ENCODE measurements at regions not wholly inside any gene's neighbourhood (a gene's known extent, or its start where the extent isn't known, plus 50 kb on each side); places are given as distances from the start of the nearest gene placed in this dataset.
"Not testable (repeated sequence)": the region's sequence is repeated elsewhere in the genome, so short reads cannot be mapped to it uniquely, and the experiment has no call there.

DNA sequence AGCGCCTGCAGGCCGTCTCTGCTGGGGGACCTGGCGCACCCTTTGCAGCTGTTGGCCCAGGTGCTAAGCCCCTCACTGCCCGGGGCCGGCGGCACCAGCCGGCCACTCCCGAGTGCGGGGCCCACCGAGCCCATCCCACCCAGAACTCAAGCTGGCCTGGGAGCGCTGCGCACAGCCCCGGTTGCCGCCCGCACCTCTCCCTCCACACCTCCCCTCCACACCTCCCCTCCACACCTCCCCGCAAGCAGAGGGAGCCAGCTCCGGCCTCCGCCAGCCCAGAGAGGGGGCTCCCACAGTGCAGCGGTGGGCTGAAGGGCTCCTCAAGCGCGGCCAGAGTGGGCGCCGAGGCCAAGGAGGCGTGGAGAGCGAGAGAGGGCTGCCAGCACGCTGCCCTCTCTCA lies 177.8 kb upstream of the KAZN start:
- no peak for DNase-seq

DNA sequence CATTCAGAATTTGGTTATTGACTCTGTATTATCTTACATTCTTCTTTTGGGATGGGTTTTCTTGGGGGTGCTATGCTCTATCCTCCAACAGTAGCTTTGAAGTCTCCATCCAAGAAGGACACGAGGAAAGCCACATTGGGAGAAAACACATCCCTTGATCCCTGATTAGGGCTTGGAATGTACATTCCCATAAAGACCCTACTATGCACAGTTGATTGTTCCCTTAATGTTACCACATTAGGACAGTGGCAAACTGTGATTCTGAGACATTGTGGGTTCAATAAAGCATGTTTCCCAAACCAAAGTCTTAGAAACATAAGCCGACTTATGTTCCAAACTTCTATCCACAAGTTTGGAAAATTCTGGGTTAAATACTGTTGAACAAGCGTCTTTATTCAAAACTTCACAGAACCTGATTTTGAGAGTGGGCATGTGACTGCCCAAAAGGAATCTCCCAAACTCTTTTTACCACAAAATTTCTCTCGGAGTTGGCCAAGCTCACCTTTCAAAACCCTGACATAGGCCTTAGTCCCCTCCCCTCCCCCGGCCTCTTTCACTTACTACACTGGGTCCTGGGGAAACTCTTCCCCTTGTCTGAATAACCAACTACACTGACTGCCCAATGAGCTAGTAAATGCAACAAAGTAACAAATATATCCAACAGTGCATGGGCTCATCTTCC lies 177.0 kb upstream of the KAZN start:
- no peak for DNase-seq

DNA sequence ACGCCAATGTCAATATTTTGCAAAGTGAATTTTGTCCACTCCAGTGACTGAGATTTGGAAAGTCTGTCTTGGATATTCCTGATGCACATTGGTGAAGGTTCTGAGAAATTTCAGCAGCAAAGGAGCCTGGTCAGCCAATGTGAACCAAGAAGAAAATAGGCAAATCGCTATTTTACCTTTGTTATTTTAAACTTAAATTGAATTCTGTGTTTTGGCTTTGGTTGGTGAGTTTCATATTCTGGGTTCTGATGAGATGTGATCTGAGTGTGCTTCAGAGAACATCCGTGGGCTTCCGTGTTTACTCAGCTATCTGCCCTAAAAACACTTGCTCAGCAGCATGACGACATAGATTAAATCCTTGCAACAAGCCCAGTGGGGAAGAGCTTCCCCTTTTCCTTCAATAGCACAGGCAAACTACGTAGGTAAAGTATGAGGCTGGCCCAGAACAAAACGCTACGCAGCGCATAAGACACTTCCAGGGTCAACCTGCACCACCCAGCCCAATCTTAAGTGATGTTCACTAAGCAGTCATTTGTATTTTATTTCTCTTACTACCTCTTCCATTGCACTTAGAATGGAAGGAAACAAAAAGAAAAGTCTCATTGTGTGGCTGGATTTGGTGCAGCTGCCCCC lies 176.4 kb upstream of the KAZN start:
- no peak for DNase-seq

DNA sequence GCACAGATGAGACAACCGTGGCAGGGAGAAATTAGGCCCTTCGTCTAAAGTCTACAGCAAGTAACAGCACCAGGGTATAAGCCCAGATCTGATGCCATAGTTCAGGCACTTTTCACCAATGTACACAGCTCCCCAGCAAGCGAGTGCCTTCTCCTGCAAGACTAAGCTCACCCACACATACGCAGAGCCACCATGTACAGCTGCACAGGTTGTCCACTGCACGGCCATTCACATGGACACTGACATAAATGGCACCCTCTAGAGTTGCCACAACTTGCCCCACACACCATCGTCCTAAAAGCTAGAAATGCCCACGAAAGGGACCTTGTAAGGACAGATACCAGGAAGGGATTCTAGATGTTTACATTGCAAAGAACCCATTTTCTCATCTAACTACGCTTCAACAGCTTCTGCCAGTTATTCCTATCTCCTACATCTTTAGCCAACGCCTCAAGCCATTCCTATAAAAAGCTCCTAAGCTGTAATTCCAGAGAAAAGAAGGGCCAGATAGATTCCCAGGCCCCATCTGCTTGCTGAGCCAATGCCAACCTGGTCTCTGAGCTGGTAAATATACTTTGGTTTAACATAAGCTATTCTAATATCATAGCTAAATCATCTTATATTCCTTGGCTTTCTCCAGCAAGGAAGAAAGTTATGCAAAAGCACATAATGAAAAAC lies 174.0 kb upstream of the KAZN start:
- DNase-seq = no peak

DNA sequence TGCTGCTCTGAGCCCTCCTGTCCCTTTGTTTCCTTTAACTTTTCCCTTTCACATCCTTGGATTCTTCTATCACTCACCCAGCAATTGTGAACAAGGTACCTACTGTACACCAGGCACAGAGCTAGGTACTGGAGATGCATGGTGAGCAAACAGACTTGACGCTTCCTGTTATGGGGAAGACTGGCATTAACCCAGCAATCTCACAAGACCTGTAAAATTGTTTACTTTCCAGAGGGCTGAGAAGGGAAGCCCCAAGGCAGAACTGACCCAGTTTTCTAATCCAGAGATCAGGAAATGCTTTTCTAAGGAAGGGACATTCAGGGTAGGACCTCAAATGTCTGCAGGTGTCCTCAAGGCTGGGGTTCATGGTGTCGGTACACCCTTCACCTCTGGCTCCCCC lies 171.6 kb upstream of the KAZN start:
- no peak for DNase-seq

DNA sequence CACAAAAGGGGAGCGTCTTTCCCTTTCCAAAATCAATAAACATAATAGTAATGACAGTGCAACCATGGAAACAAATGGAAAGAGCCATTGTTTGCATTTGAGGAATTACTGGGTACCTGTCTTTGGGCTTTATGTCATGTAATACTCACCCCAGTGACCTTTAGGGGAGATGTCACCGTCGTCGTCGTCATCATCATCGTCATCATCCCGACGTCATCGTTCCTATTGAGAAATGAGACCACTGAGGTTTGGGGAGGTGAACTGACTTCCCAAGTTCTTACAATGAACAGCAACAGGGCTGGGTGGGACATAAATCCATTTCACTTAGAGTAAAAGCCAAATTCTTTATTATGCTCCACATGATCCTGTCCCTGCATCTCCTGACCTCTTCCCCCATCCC lies 168.9 kb upstream of the KAZN start:
- no peak for DNase-seq

DNA sequence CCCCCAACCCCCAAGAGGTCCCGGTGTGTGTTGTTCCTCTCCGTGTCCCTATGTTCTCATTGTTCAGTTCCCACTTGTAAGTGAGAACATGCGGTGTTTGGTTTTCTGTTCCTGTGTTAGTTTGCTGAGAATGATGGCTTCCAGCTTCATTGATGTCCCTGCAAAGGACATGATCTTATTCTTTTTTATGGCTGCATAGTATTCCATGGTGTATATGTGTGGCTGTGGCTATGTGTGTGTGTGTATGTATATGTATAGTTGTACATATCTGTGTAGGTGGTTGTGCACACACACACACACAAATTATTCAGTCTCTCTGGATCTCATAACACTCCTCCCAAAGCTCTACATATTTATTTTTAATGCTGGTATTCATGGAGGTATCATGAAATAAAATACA lies 165.8 kb upstream of the KAZN start:
- DNase-seq = not testable (repeated sequence)

DNA sequence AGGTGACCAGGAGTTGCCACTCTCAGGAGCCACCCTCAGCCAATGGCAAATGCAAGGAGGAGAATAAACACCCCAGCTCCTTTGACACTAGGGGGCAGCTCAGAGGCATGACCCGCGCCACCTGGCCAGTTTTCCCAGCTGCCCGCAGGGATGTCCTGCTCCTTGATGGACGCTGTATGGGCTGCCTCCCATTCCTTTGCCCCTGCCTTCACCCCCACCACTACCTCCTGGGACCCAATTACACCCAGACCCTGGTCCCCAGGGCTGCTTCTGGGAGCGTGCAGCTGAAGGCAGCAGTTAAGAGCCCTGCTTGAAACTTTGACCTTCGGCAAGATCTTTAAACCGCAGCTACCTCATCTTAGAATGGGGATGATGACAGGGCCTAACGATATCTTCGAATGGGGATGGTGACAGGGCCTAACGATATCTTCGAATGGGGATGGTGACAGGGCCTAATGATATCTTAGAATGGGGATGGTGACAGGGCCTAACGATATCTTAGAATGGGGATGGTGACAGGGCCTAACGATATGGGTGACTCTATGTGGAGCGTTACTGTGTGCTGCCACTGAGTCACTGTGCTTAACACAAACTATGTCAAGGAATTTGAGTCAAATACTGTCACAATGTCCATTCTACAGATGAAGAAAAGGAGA lies 163.0 kb upstream of the KAZN start:
- no peak for DNase-seq

DNA sequence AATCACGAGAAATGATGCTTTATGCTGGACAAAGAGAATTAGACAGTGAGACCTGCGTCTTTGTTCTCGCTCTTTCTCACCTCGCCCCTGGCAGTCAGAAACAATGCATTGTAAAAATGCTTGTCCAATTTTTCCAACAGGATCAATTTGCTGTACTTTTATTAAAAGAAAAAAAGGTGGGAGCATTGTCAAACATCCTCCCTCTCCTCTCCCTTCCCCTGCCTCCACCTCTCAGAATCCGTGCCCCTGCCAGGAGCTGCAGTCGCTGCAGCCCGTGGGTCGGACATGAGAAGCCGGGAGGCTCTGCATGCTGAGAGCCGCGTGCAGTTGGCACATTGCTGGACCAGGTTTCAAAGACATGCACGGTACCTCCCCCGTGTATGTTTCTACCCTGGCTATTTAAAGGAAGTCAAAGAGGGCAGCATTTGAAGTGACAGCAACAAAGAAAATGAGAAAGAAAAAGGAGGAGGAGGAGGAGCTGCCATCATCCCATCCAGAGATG lies 161.0 kb upstream of the KAZN start:
- DNase-seq = no peak

DNA sequence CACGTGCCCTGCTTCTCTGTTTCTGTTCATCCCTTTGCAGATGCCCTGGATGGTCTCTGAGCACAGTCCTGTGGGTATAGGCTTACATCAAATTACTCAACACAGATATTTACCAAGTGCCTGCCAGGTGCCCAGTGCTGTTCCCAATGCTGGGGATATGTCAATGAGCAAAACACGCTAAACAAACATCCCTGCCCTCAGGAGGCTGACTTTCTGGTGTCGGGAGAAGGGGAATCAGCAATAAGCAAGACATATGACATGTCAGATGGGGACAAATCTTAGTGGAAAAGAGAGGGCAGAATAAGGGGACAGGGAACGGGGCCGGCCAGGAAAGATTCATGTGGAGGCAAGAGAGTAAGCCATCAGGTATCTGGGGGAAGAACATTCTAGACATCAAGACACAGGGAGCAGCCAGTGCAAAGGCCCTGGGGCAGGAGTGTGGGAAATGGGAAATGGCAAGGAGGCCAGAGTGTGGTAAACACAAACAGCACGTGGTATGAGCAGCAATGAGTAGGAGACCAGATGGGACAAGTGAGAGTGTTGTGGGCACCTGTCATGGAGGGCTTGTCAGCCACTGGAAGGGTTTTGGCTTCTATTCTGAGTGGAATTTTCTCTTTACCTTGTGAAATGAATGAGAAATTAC lies 160.2 kb upstream of the KAZN start:
- no peak for DNase-seq

DNA sequence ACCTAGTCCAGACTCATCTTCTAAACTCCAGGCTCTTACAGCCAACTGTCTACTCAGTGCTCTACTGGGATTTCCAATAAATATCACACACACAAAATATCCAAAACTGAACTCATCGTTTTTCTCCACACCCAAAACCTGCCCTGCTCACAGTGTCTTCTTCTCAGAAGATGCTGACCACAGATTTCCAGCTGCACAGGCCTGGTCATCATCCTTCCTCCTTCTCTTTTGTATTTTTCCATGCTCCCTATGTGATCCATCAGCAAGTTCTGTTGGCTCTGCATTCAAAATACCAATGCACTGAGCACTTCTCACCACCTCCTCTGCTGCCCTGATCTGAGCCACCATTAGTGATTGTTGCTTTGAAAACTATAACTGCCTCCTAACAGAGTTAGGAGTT lies 159.5 kb upstream of the KAZN start:
- DNase-seq = no peak

DNA sequence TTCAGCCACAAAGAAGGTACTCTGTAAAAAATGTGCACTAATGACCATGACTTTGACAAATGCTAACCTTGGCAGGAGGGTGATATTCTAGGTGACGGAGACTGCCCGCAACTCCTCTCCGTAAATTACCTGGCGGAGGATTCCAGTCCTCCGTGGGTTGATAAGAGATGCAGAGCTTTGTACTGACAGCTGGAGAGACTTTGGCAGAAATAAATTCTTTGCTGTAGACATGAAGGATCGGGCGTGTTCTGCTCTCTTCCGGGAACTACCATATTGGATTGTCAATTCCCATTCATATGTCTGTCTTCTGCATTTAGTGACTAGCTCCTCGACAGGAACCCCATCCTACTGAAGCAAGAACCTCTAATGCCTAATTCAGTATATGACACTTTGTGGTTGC lies 158.3 kb upstream of the KAZN start:
- DNase-seq = no peak

DNA sequence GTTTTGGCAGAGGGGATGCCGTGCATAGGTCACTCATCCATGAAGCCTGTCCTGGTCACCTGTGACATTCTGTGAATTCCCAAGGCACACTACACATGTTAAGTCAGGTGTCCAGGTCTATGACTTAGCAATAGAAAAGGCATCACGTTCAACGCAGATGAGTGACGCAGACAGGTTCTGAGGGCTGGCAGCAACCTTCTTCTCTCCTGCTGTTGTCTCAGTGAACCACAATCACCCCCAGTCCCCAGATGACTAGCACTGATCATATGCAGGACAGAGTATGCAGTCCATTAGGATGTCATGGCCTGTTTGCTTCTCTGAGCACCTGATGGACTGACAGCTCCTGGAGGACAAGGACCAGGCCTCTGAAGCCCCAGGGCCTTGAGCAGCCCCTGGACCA lies 157.8 kb upstream of the KAZN start:
- DNase-seq = no peak

DNA sequence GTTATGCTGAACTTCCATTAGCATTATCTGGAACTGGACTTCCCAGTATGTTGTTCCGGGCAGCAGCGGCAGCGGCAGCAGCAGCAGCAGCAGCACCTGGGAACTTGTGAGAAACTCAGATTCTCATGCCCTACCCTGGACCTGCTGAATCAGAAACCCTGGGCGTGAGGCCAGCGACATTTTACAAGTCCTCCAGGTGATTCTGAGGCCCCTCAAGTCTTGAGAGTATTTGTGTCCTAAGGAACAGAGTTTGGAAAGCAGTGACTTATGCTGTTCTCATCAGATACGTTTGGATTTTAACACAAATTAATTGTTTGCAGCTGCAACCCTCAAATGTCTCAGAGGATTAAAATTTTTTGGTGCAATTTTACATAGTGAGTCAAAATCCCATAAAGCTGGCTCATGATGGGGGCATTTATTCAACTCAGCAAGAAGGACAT lies 157.2 kb upstream of the KAZN start:
- DNase-seq = no peak

DNA sequence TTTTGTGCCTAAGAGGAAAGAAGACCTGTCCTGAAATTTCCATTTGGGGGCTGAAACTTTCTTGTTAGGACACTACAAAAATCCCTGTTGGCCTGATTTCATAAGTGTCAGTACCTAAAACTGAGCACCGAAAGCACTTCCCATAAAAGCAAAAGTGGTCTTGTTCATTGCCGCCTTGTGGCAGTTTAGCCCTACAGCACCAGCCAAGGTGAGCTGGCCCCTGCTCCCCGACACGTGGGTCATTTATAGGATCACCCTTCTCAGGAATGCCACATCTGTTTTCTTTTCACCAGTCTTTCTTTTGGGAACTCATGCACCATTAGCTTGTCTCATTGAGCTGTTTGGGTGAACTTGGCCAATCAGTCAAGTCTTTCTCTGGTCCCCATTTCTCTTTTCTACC lies 155.8 kb upstream of the KAZN start:
- no peak for DNase-seq

DNA sequence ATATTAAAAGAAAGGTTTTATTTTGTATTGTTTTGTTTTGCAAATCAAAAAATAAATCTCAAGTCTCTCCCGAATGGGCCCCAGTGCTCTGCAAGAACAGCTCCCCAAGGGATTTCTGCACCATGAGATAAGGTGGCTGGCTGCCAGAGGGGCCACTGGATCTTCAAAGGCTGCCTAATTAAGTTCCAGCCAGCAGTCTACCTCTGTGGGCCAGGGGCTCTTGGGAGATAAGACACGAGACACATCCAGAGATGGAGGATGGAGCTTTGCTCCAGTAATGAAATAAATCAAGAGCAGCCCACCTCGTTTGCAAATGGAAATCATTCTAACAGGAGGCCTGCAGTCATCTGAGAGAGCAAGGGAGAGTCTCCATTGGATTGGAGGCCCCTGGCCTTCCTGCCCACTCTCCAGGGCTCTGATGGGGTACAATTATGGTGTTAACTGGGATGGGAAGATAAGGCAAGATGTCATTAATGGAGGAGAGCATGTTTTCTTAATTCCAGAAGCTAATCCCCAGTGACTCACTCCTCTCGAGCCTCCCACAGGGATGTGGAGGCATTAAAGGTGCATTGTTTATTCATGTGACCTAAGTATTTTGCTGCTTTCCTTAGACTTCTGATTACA lies 155.2 kb upstream of the KAZN start:
- DNase-seq = peak; percentile 16

DNA sequence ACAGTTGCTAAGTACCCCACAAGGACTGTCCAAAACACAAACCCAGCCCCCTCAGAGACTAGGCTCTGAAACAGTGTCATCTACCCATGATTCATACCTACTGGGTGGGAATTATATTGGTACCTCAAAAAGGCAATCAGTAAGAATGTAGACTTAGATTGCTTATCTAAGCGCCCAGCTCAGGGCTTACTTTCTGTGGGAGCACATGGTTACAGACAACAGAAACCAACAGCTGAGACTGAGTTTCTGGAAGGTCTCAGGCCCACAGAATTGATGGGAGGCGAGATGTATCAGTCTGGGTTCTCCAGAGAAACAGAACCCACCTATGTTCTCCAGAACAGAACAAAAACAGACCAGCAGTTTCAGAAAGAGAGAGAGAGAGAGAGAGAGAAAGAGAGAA lies 147.3 kb upstream of the KAZN start:
- DNase-seq = no peak

DNA sequence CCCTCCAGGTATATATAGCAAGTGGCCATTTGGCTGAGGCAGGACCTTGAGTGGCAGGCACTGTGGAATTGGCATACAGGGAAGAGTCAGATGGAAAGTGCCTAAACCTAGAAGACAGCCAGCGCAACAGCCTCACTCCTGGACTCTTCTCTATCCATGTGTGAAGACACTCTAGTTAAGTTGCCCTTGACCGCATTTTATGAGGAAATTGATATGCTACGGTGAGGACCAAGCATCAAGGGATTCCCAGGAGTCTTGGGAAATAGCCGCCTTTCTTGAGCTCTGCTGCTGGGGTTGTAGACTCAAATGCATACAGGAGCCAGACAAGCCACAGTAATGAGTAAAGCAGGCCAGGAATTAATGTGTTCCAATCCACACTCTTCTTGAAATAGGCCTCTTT lies 145.9 kb upstream of the KAZN start:
- DNase-seq = no peak

DNA sequence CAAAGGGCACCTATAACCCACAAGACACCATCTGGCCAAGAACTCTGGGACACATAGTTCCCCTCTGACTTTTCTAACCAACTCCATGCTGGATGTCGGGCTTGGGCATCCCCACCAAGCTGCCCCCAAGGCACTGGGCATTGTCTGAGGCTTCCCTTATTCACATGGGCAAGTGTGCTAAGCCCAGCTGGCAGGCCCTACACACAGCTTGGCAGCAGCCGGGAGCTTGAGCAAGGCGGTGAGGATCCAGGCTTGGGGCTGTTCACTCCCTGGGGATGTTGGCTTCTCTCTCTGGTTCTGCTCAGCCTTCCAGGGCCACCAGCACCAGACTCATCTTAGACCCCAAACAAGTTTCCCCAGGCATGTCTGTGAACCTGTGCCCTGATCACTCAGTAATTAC lies 138.3 kb upstream of the KAZN start:
- no peak for DNase-seq

DNA sequence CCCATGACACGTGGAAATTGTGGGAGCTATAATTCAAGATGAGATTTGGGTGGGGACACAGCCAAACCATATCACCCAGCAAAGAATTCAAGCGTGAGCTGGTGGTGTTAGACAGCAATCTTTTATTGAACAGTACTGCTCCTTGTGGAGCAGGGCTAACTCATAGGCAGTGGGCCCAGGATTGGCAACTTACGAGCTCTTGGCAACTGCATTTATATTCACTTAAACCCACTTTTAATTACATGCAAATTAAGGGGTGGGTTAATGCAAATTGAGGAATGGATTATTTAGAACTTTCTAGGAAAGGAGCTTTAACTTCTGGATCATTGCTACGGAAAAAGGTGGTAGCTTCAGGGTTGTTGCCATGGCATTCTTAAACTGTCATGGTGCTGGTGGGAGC lies 135.6 kb upstream of the KAZN start:
- no peak for DNase-seq

DNA sequence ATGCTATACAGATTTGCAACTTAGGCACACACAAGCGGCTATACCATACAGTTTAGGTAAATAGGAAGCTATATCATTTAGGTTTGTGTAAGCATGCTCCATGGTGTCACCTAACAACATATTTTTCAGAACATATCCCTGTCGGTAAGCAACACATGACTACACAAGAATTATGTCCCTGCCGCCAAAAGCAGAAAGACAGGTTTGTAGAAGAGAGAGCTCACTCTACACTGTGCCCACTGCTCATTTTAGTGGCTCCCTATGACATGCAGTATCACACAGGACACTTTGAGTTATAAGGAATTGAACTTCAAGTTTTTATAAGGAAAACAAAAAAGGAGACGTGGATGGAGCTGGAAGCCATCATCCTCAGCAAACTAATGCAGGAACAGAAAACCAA lies 132.5 kb upstream of the KAZN start:
- no peak for DNase-seq

DNA sequence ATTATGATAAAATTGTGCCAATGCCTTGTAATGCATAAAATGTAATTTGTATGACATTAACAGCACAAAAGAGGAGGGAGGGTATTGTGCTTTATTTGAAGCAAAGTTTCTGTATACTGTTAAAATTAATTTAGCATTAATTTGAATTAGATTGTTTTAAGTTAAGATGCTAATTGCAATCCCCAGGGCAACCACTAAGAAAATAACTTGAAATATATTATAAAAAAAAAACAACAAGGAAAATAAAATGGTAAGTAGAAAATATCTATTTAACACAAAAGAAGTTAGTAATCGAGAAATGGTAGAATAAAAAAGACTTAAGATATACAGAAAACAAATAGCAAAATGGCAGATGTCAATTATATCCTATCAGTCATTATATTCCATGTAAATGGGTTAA lies 131.4 kb upstream of the KAZN start:
- DNase-seq = no peak

DNA sequence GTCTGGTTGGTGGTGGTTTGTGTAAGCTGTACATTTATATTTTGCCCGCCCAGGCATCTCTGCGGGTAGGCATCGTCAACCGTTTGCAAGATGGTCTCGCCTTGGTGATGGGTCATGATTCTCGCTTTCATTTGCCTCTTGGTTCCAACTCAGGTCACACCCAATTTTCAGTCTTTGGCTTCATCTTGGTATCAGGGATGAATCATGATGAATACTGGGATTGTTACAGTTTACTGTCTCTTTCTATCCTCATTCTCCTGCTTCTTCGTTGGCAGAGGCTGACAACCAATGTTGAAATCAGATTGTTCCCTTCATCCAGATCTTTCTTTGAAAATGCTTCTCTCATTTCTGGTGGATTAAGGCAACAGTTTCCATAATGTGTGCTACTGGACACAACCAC lies 129.7 kb upstream of the KAZN start:
- DNase-seq = no peak
